Right atrium auricular region (tissue), 2 donors: ENCODE measurements at regions not wholly inside any gene's neighbourhood (a gene's known extent, or its start where the extent isn't known, plus 50 kb on each side); places are given as distances from the start of the nearest gene placed in this dataset.

Experiments used
- DNase-seq: peaks from one replicate; pipeline ENCODE4 v3.0.0-alpha.2; 2019; ENCODE audit warnings: low spot score
- H3K27ac ChIP-seq, 2 donors: fragments of 200-600 bp; sonication (generic); 1 replicate in 1 of 2; 2 replicates in 1 of 2; pipeline ENCODE4 v1.5.1; 2016 to 2019
- H3K27me3 ChIP-seq, 2 donors: fragments of 200-600 bp; sonication (generic); one replicate each; pipeline versions ENCODE4 v1.5.1 to v1.6.0; 2017 to 2019
- H3K36me3 ChIP-seq: fragments of 200-600 bp; sonication (generic); one replicate; pipeline ENCODE4 v1.5.1; 2016
- H3K4me1 ChIP-seq, 2 donors: fragments of 200-600 bp; sonication (generic); one replicate each; pipeline versions ENCODE4 v1.5.1 to v1.6.0; 2017 to 2019
- H3K4me3 ChIP-seq, 2 donors: fragments of 200-600 bp; sonication (generic); 1 replicate in 1 of 2; 2 replicates in 1 of 2; pipeline ENCODE4 v1.5.1; 2017 to 2019; ENCODE audit warnings: mild to moderate bottlenecking in 1 of 2, moderate library complexity in 1 of 2
- H3K9me3 ChIP-seq, 2 donors: fragments of 200-600 bp; sonication (generic); one replicate each; pipeline ENCODE4 v1.5.1; 2019
- CTCF ChIP-seq, 2 donors: fragments of 200-600 bp; sonication (generic); IDR thresholded peaks; one replicate each; pipeline ENCODE4 v1.5.1; 2019; ENCODE audit warnings: antibody characterized with exemption in 2 of 2

- Histone ChIP-seq H3K4me1 (no peaks in the 10 kb centered on the region), H3K9me3 (no peaks in the 10 kb centered on the region), H3K36me3 (no peaks in the 10 kb centered on the region), H3K27me3 (no peaks in the 10 kb centered on the region), H3K4me3 (no peak overlapping the region), H3K27ac (no peak overlapping the region)
- no peak for TF ChIP-seq CTCF (IDR thresholded peaks at IDR 0.05)
- no peak for DNase-seq
Observed at GRCh38 chr13:79196843-79197242, 209.2 kb downstream of the RBM26 start.

- no peak for DNase-seq
- H3K27me3 ChIP-seq = no peaks in the 10 kb centered on the region
Observed at GRCh38 chr13:79196366-79196765, 209.7 kb downstream of the RBM26 start.

GRCh38 chr13:79194727-79195126 lies 211.3 kb downstream of the RBM26 start:
- TF ChIP-seq CTCF (IDR thresholded peaks at IDR 0.05) = no peak
- Histone ChIP-seq H3K36me3 (no peaks in the 10 kb centered on the region), H3K4me1 (no peaks in the 10 kb centered on the region), H3K27me3 (no peaks in the 10 kb centered on the region), H3K27ac (no peak overlapping the region), H3K4me3 (no peak overlapping the region), H3K9me3 (no peaks in the 10 kb centered on the region)
- no peak for DNase-seq

More at GRCh38 chr13:79196366-79196765, 209.7 kb downstream of the RBM26 start:
- Histone ChIP-seq H3K36me3 (no peaks in the 10 kb centered on the region), H3K27ac (no peak overlapping the region), H3K4me1 (no peaks in the 10 kb centered on the region), H3K9me3 (no peaks in the 10 kb centered on the region), H3K4me3 (no peak overlapping the region)
- TF ChIP-seq CTCF (IDR thresholded peaks at IDR 0.05) = no peak

DNA sequence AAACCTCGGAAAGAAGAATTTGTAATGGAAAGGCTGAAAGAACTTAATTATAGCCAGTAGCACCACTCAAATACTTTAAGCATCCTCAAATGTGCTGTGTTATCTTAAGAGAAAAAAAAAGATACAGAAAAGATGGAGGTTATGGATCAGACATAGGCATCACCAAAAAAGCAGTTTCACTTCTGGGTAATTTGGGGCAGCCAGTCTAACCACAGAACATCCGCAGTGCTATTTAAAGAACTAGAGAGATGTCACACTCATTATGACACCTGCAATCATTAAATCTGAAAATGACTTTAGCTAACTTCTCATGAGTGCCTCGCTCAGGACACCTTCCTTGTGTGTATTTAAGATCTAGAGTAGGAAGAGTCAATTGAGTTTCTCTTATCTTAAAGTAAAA lies 211.8 kb downstream of the RBM26 start:
- Histone ChIP-seq H3K27me3 (no peaks in the 10 kb centered on the region), H3K4me1 (no peaks in the 10 kb centered on the region), H3K27ac (no peak overlapping the region), H3K4me3 (no peak overlapping the region), H3K36me3 (no peaks in the 10 kb centered on the region), H3K9me3 (no peaks in the 10 kb centered on the region)
- TF ChIP-seq CTCF (IDR thresholded peaks at IDR 0.05) = no peak
- no peak for DNase-seq

DNA sequence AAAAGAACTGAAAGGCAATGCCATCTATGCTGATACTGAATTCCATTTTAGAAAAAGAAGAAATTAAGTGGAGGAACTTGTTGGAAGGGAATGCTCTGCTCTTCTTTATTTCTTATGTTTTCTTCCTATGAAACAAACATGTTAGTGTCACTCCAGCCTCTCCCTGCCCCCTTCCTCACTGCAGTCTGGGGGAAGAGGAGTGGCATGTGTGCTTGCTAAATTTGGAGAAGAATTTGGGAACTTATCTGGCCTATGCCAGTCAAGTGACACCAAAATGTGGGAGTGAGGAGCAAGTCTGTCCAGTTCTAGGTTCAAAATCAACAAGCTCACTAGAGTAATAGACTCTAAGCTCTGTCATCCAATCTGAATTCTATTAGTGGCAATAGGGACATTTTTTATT lies 214.6 kb downstream of the RBM26 start:
- Histone ChIP-seq H3K27me3 (no peaks in the 10 kb centered on the region), H3K4me1 (no peaks in the 10 kb centered on the region), H3K4me3 (no peak overlapping the region), H3K27ac (no peak overlapping the region), H3K9me3 (no peaks in the 10 kb centered on the region), H3K36me3 (no peaks in the 10 kb centered on the region)
- DNase-seq = no peak
- no peak for TF ChIP-seq CTCF (IDR thresholded peaks at IDR 0.05)

DNA sequence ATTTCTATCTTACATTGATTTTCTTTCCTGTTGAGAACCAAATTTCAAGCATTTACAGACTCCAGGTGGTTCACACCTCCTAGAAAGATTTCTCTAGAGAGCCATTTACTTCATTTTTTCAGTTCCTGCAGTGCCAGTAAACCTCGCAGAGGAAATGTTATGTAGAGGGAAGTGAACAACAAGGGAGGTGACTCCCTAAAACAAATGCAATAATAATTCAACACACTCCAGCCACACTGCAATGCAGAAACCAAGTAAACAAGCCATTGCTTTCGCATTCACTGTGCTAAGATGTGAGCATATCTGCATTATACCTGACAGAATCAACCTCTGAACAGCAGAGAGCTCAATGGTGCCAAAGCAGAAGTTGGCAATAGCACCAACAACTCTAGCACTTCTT lies 215.1 kb downstream of the RBM26 start:
- H3K36me3 ChIP-seq = no peaks in the 10 kb centered on the region
- DNase-seq = no peak
- no peaks in the 10 kb centered on the region for H3K27me3 ChIP-seq
- no peak overlapping the region for H3K27ac ChIP-seq
- H3K4me1 ChIP-seq = no peaks in the 10 kb centered on the region
- no peaks in the 10 kb centered on the region for H3K9me3 ChIP-seq
- no peak overlapping the region for H3K4me3 ChIP-seq
- no peak for TF ChIP-seq CTCF (IDR thresholded peaks at IDR 0.05)
